Caco-2 (cell line): ENCODE measurements at regions not wholly inside any gene's neighbourhood (a gene's known extent, or its start where the extent isn't known, plus 50 kb on each side); places are given as distances from the start of the nearest gene placed in this dataset.

ENCODE experiments used
- BruUV-seq: library from RNA; stranded (reverse); fragments of 400-500 nt; replicated peaks from 2 replicates; lab custom pipeline; 2021; lab: Mats Ljungman, UMichigan
- CTCF ChIA-PET: fragments of 300-600 bp; sonication (Branson Sonifier 250); formaldehyde crosslinking; loops from one replicate; lab custom pipeline; 2022; ENCODE audit warnings: antibody characterized with exemption; lab: Charles Lee
- POLR2A ChIA-PET: fragments of 300-600 bp; sonication (Branson Sonifier 250); formaldehyde crosslinking; loops from one replicate; lab custom pipeline; 2022; ENCODE audit warnings: antibody characterized with exemption; lab: Charles Lee
- DNase-seq, 2 experiments: peaks; one replicate each; pipeline versions ENCODE4 v3.0.0 to v3.0.0-alpha.2; 2020 to 2022
- H3K27me3 ChIP-seq: replicated peaks from 2 replicates; pipeline ENCODE4 v1.6.0; 2011; ENCODE audit warnings: low read length; ENCODE audit not compliant: control insufficient read depth, insufficient read depth
- H3K36me3 ChIP-seq: 2 replicates; pipeline ENCODE4 v1.5.1; 2011; ENCODE audit warnings: low read length; ENCODE audit not compliant: control insufficient read depth, insufficient read depth
- H3K4me1 ChIP-seq: fragments of 250-450 bp; sonication (Bioruptor Pico); 2 replicates; pipeline ENCODE4 v1.5.1; 2020; ENCODE audit warnings: mild to moderate bottlenecking
- H3K4me3 ChIP-seq: 2 replicates; pipeline ENCODE4 v1.5.1; 2011; ENCODE audit warnings: low read depth, mild to moderate bottlenecking, control low read depth, low read length
- H3K9me3 ChIP-seq: fragments of 250-450 bp; sonication (Bioruptor Pico); 2 replicates; pipeline ENCODE4 v1.5.1; 2020; ENCODE audit warnings: mild to moderate bottlenecking, moderate library complexity
- H3K27ac Mint-ChIP-seq: one replicate; pipeline ENCODE4 v1.8.0; 2022; ENCODE audit warnings: mixed read lengths; ENCODE audit not compliant: unreplicated experiment
- H3K27me3 Mint-ChIP-seq: one replicate; pipeline ENCODE4 v1.8.0; 2022; ENCODE audit warnings: mixed read lengths; ENCODE audit not compliant: insufficient read depth, unreplicated experiment
- H3K36me3 Mint-ChIP-seq: one replicate; pipeline ENCODE4 v1.8.0; 2022; ENCODE audit warnings: mild to moderate bottlenecking, mixed read lengths; ENCODE audit not compliant: insufficient read depth, unreplicated experiment
- H3K4me1 Mint-ChIP-seq: one replicate; pipeline ENCODE4 v1.8.0; 2022; ENCODE audit warnings: low read depth, mixed read lengths; ENCODE audit not compliant: unreplicated experiment
- H3K4me3 Mint-ChIP-seq: one replicate; pipeline ENCODE4 v1.8.0; 2022; ENCODE audit warnings: mild to moderate bottlenecking, moderate library complexity, mixed read lengths; ENCODE audit not compliant: unreplicated experiment
- H3K9me3 Mint-ChIP-seq: one replicate; pipeline ENCODE4 v1.8.0; 2022; ENCODE audit warnings: mixed read lengths; ENCODE audit not compliant: unreplicated experiment
- intact Hi-C: fragments of 100-400 bp; cut with micrococcal nuclease; formaldehyde crosslinking; loops from one replicate; pipeline ENCODE4 v1.10.0; 2022; ENCODE audit not compliant: unreplicated experiment
- TF ChIP-seq, protein P1 (sequence below), 2 experiments: fragments of 200-600 bp in 1 of 2; IDR thresholded peaks; 1 replicate in 1 of 2; 2 replicates in 1 of 2; pipeline versions ENCODE4 v1.5.1 to v1.8.0; 2011 to 2022; ENCODE audit warnings: antibody characterized with exemption in 1 of 2, control low read depth in 1 of 2, inconsistent platforms in 1 of 2, low read depth in 1 of 2, low read length in 1 of 2, mild to moderate bottlenecking in 1 of 2, moderate library complexity in 1 of 2; ENCODE audit not compliant: insufficient read depth in 1 of 2, severe bottlenecking in 1 of 2, unreplicated experiment in 1 of 2

DNA sequence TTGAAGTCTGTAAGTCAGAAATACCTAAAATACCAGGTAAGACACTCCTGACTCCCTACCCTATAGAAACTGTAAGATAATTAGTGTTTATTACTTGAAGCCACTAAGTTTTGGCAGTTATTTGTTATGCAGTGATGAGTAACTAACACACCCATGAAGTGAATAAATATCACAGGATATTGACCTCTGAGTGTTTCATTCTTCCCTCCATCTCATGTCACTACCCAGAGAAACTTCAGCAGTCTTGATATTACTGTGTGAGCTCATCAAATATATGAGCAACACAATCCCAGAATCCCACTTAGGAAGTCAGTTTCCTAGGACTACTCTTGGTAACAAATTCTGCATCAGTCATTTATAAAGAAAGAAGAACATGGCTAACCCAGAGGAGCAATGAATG is 529.7 kb downstream of the FBXO15 start:
- no peaks in the 10 kb centered on the region for H3K9me3 ChIP-seq
- no peaks in the 10 kb centered on the region for H3K4me1 ChIP-seq
- no peaks in the 10 kb centered on the region for H3K27me3 ChIP-seq
- TF ChIP-seq, protein P1, sequence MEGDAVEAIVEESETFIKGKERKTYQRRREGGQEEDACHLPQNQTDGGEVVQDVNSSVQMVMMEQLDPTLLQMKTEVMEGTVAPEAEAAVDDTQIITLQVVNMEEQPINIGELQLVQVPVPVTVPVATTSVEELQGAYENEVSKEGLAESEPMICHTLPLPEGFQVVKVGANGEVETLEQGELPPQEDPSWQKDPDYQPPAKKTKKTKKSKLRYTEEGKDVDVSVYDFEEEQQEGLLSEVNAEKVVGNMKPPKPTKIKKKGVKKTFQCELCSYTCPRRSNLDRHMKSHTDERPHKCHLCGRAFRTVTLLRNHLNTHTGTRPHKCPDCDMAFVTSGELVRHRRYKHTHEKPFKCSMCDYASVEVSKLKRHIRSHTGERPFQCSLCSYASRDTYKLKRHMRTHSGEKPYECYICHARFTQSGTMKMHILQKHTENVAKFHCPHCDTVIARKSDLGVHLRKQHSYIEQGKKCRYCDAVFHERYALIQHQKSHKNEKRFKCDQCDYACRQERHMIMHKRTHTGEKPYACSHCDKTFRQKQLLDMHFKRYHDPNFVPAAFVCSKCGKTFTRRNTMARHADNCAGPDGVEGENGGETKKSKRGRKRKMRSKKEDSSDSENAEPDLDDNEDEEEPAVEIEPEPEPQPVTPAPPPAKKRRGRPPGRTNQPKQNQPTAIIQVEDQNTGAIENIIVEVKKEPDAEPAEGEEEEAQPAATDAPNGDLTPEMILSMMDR (IDR thresholded peaks at IDR 0.05; ENCODE audit: insufficient read depth in 1 of 2, low read depth in 1 of 2, low read length in 1 of 2, severe bottlenecking in 1 of 2, unreplicated experiment in 1 of 2): no peak
- no peak overlapping the region for H3K4me3 Mint-ChIP-seq
- BruUV-seq: no TSS peak
- no peaks in the 10 kb centered on the region for H3K36me3 Mint-ChIP-seq
- H3K27me3 Mint-ChIP-seq: no peaks in the 10 kb centered on the region
- no peak overlapping the region for H3K4me3 ChIP-seq
- POLR2A ChIA-PET: no interaction called here
- CTCF ChIA-PET: no interaction called here
- no peaks in the 10 kb centered on the region for H3K9me3 Mint-ChIP-seq
- intact Hi-C loops: no loop called here
- DNase-seq: no peak
- no peaks in the 10 kb centered on the region for H3K36me3 ChIP-seq
- H3K27ac Mint-ChIP-seq: no peak overlapping the region
- no peaks in the 10 kb centered on the region for H3K4me1 Mint-ChIP-seq

DNA sequence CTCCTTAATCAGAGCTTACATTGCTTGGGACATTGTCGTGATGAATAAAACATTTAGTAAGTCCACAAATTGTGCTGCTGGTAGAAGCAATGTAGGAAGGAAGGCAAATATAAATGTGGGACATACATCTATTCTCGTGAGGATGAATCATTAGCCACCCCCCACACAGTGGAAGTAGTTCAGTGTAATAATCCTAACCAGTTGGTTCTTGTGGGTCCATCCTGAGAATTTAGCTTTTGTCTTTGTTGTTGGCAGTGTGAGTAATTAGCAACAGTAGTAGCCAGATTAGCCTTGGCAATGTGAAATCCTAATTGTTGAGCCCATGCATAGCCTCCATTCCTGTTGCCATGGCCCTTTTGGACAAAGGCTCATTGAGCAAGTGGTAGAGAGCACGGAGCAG is 532.1 kb downstream of the FBXO15 start:
- TF ChIP-seq, protein P1 (IDR thresholded peaks at IDR 0.05; ENCODE audit: insufficient read depth in 1 of 2, low read depth in 1 of 2, low read length in 1 of 2, severe bottlenecking in 1 of 2, unreplicated experiment in 1 of 2): no peak
- Mint-ChIP-seq H3K36me3 (no peaks in the 10 kb centered on the region), H3K27ac (no peak overlapping the region), H3K9me3 (no peaks in the 10 kb centered on the region), H3K4me1 (no peaks in the 10 kb centered on the region), H3K27me3 (no peaks in the 10 kb centered on the region), H3K4me3 (no peak overlapping the region)
- H3K36me3 ChIP-seq: no peaks in the 10 kb centered on the region
- H3K27me3 ChIP-seq: no peaks in the 10 kb centered on the region
- no TSS peak for BruUV-seq
- DNase-seq: no peak
- ChIA-PET POLR2A (no interaction called here), CTCF (no interaction called here)
- H3K9me3 ChIP-seq: no peaks in the 10 kb centered on the region
- no peaks in the 10 kb centered on the region for H3K4me1 ChIP-seq
- no peak overlapping the region for H3K4me3 ChIP-seq
- intact Hi-C loops: no loop called here

DNA sequence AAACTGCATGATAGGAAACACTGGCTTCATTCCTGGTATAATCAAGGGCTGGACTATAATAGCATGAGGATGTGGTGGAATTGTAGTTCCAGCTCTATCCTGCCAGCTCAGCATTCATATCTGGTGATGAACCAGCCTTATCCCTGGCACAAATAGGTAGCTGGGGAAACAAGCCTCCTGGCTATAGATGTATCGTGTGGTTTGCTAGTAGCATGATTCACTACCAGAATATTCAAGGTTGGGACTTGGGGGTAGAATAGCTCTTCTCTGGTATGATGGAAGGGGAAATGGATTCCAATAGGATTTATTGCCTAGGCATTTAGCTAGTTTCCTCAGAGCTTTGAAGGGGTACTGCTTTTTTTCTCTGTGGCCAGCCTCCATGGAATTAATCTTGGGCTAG is 532.8 kb downstream of the FBXO15 start:
- no peaks in the 10 kb centered on the region for H3K9me3 Mint-ChIP-seq
- Histone ChIP-seq H3K4me1 (no peaks in the 10 kb centered on the region), H3K4me3 (no peak overlapping the region), H3K9me3 (no peaks in the 10 kb centered on the region), H3K27me3 (no peaks in the 10 kb centered on the region), H3K36me3 (no peaks in the 10 kb centered on the region)
- H3K4me1 Mint-ChIP-seq: no peaks in the 10 kb centered on the region
- TF ChIP-seq, protein P1 (IDR thresholded peaks at IDR 0.05; ENCODE audit: insufficient read depth in 1 of 2, low read depth in 1 of 2, low read length in 1 of 2, severe bottlenecking in 1 of 2, unreplicated experiment in 1 of 2): no peak
- H3K27ac Mint-ChIP-seq: no peak overlapping the region
- intact Hi-C loops: no loop called here
- H3K4me3 Mint-ChIP-seq: no peak overlapping the region
- CTCF ChIA-PET: no interaction called here
- no TSS peak for BruUV-seq
- H3K36me3 Mint-ChIP-seq: no peaks in the 10 kb centered on the region
- DNase-seq: no peak
- POLR2A ChIA-PET: no interaction called here
- no peaks in the 10 kb centered on the region for H3K27me3 Mint-ChIP-seq
